Dermis blood vessel endothelial cell (primary cell): ENCODE measurements at regions not wholly inside any gene's neighbourhood (a gene's known extent, or its start where the extent isn't known, plus 50 kb on each side); places are given as distances from the start of the nearest gene placed in this dataset.
"Not testable (repeated sequence)": the region's sequence is repeated elsewhere in the genome, so short reads cannot be mapped to it uniquely, and the experiment has no call there.

ENCODE experiments used
- DNase-seq: peaks from one replicate; pipeline ENCODE4 v3.0.0; 2010

GRCh38 chr1:47687631-47688460 is 250.0 kb downstream of the FOXD2 start:
- DNase-seq, result no peak

- no peak for DNase-seq
These were observed 250.8 kb downstream of the FOXD2 start for GRCh38 chr1:47688461-47689296.

- DNase-seq, result no peak
These were observed 252.1 kb downstream of the FOXD2 start for GRCh38 chr1:47689894-47690293.

- DNase-seq, result no peak
These were observed 252.8 kb downstream of the FOXD2 start for GRCh38 chr1:47690341-47691250.

- not testable (repeated sequence) for DNase-seq
These were observed 253.4 kb downstream of the FOXD2 start for GRCh38 chr1:47691293-47691692.

GRCh38 chr1:47692196-47692595 is 254.4 kb downstream of the FOXD2 start:
- DNase-seq, result no peak

- DNase-seq, result no peak
These were observed 255.3 kb downstream of the FOXD2 start for GRCh38 chr1:47693115-47693514.

GRCh38 chr1:47694011-47694890 is 256.4 kb downstream of the FOXD2 start:
- no peak for DNase-seq

- no peak for DNase-seq
These were observed 258.5 kb downstream of the FOXD2 start for GRCh38 chr1:47696404-47696736.

GRCh38 chr1:47696737-47697441 is 259.0 kb downstream of the FOXD2 start:
- DNase-seq, result peak; percentile 21

GRCh38 chr1:47697616-47698335 is 259.9 kb downstream of the FOXD2 start:
- no peak for DNase-seq

- no peak for DNase-seq
These were observed 261.8 kb downstream of the FOXD2 start for GRCh38 chr1:47699492-47700235.

GRCh38 chr1:47701283-47701682 is 263.4 kb downstream of the FOXD2 start:
- DNase-seq, result no peak

GRCh38 chr1:47701741-47702515 is 264.1 kb downstream of the FOXD2 start:
- DNase-seq, result no peak

GRCh38 chr1:47703156-47703825 is 265.4 kb downstream of the FOXD2 start:
- no peak for DNase-seq

GRCh38 chr1:47703981-47704596 is 266.2 kb downstream of the FOXD2 start:
- peak; percentile 44 for DNase-seq

- DNase-seq, result no peak
These were observed 267.8 kb downstream of the FOXD2 start for GRCh38 chr1:47705517-47706130.
